ENCODE measurements at regions not wholly inside any gene's neighbourhood (a gene's known extent, or its start where the extent isn't known, plus 50 kb on each side); places are given as distances from the start of the nearest gene placed in this dataset.

GRCh38 chr7:91537260-91538152 is 273.3 kb downstream of the FZD1 start:
- TF ChIP-seq, protein P1, sequence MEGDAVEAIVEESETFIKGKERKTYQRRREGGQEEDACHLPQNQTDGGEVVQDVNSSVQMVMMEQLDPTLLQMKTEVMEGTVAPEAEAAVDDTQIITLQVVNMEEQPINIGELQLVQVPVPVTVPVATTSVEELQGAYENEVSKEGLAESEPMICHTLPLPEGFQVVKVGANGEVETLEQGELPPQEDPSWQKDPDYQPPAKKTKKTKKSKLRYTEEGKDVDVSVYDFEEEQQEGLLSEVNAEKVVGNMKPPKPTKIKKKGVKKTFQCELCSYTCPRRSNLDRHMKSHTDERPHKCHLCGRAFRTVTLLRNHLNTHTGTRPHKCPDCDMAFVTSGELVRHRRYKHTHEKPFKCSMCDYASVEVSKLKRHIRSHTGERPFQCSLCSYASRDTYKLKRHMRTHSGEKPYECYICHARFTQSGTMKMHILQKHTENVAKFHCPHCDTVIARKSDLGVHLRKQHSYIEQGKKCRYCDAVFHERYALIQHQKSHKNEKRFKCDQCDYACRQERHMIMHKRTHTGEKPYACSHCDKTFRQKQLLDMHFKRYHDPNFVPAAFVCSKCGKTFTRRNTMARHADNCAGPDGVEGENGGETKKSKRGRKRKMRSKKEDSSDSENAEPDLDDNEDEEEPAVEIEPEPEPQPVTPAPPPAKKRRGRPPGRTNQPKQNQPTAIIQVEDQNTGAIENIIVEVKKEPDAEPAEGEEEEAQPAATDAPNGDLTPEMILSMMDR (IDR thresholded peaks at IDR 0.05): no peak
- TF ChIP-seq POLR2A (IDR thresholded peaks at IDR 0.05) (no peak), POLR2AphosphoS5 (IDR thresholded peaks at IDR 0.05) (no peak)

Measured in suprapubic skin (tissue), 4 donors.